ENCODE measurements at regions not wholly inside any gene's neighbourhood (a gene's known extent, or its start where the extent isn't known, plus 50 kb on each side); places are given as distances from the start of the nearest gene placed in this dataset.

GRCh38 chr17:33944412-33944811, 310.7 kb upstream of the CCL2 start:
- no peak for TF ChIP-seq CTCF (IDR thresholded peaks at IDR 0.05)
- TF ChIP-seq POLR2AphosphoS5 (IDR thresholded peaks at IDR 0.05), result no peak
- TF ChIP-seq POLR2A (IDR thresholded peaks at IDR 0.05), result no peak
